Liver (tissue), 8 donors: ENCODE measurements at regions not wholly inside any gene's neighbourhood (a gene's known extent, or its start where the extent isn't known, plus 50 kb on each side); places are given as distances from the start of the nearest gene placed in this dataset.

Source experiments
- DNase-seq: peaks from one replicate; pipeline ENCODE4 v3.0.0-alpha.2; 2017; ENCODE audit warnings: low spot score
- H3K27ac ChIP-seq, 2 donors: one replicate each; pipeline ENCODE4 v1.7.0; 2013; ENCODE audit warnings: inconsistent platforms in 2 of 2, low read length in 2 of 2, control low read depth in 1 of 2, low read depth in 1 of 2, mild to moderate bottlenecking in 1 of 2
- H3K27me3 ChIP-seq, 4 donors: one replicate each; pipeline versions ENCODE4 v1.6.1 to v1.7.0; 2013; ENCODE audit warnings: low read length in 3 of 4, inconsistent platforms in 1 of 4, mild to moderate bottlenecking in 1 of 4, moderate library complexity in 1 of 4; ENCODE audit not compliant: control insufficient read depth in 4 of 4, insufficient read depth in 4 of 4
- H3K36me3 ChIP-seq, 4 donors: one replicate each; pipeline versions ENCODE4 v1.6.1 to v1.7.0; 2013; ENCODE audit warnings: low read length in 3 of 4, mild to moderate bottlenecking in 3 of 4, low read depth in 1 of 4, moderate library complexity in 1 of 4; ENCODE audit not compliant: control insufficient read depth in 4 of 4, insufficient read depth in 3 of 4
- H3K4me1 ChIP-seq, 4 donors: one replicate each; pipeline versions ENCODE4 v1.6.1 to v1.7.0; 2013; ENCODE audit warnings: low read length in 3 of 4, mild to moderate bottlenecking in 3 of 4, moderate library complexity in 1 of 4; ENCODE audit not compliant: control insufficient read depth in 4 of 4, insufficient read depth in 4 of 4
- H3K4me3 ChIP-seq, 3 donors: one replicate each; pipeline versions ENCODE4 v1.6.1 to v1.7.0; 2013; ENCODE audit warnings: low read length in 3 of 3, control low read depth in 1 of 3, low read depth in 1 of 3, mild to moderate bottlenecking in 1 of 3
- H3K9ac ChIP-seq, 2 donors: one replicate each; pipeline ENCODE4 v1.7.0; 2013; ENCODE audit warnings: low read length in 2 of 2, mild to moderate bottlenecking in 2 of 2, moderate library complexity in 2 of 2, control low read depth in 1 of 2, low read depth in 1 of 2
- H3K9me3 ChIP-seq, 4 donors: one replicate each; pipeline versions ENCODE4 v1.6.1 to v1.7.0; 2013; ENCODE audit warnings: low read length in 3 of 4; ENCODE audit not compliant: control insufficient read depth in 4 of 4
- ATF3 ChIP-seq: IDR thresholded peaks from 2 replicates; pipeline ENCODE4 v1.6.1; 2016; ENCODE audit warnings: antibody characterized with exemption
- EGR1 ChIP-seq, 2 donors: IDR thresholded peaks; 2 replicates each; pipeline ENCODE4 v1.6.1; 2016 to 2018; ENCODE audit warnings: antibody characterized with exemption in 2 of 2, low read depth in 2 of 2
- FOXA1 ChIP-seq: IDR thresholded peaks from 2 replicates; pipeline ENCODE4 v1.6.1; 2016; ENCODE audit warnings: antibody characterized with exemption
- FOXA2 ChIP-seq: IDR thresholded peaks from 2 replicates; pipeline ENCODE4 v1.6.1; 2016; ENCODE audit warnings: antibody characterized with exemption
- GABPA ChIP-seq, 2 donors: IDR thresholded peaks in 1 of 2; conservative IDR thresholded peaks in 1 of 2; 2 replicates each; pipeline ENCODE4 v1.6.1; 2016; ENCODE audit warnings: antibody characterized with exemption in 2 of 2, mild to moderate bottlenecking in 1 of 2, moderate library complexity in 1 of 2
- HNF4A ChIP-seq, 2 donors: conservative IDR thresholded peaks; 2 replicates each; pipeline ENCODE4 v1.6.1; 2016; ENCODE audit warnings: antibody characterized with exemption in 2 of 2, mild to moderate bottlenecking in 2 of 2
- HNF4G ChIP-seq: IDR thresholded peaks from 2 replicates; pipeline ENCODE4 v1.6.1; 2016; ENCODE audit warnings: antibody characterized with exemption
- JUND ChIP-seq, 2 donors: IDR thresholded peaks; 2 replicates each; pipeline ENCODE4 v1.6.1; 2016; ENCODE audit warnings: antibody characterized with exemption in 2 of 2
- MAX ChIP-seq: IDR thresholded peaks from 2 replicates; pipeline ENCODE4 v1.6.1; 2016; ENCODE audit warnings: antibody characterized with exemption
- NR2F2 ChIP-seq: IDR thresholded peaks from 2 replicates; pipeline ENCODE4 v1.6.1; 2016; ENCODE audit warnings: antibody characterized with exemption
- RAD21 ChIP-seq, 2 donors: IDR thresholded peaks; 2 replicates each; pipeline ENCODE4 v1.6.1; 2016; ENCODE audit warnings: antibody characterized with exemption in 2 of 2, mild to moderate bottlenecking in 2 of 2
- REST ChIP-seq: IDR thresholded peaks from 2 replicates; pipeline ENCODE4 v1.6.1; 2016; ENCODE audit warnings: antibody characterized with exemption, mild to moderate bottlenecking
- RXRA ChIP-seq, 2 donors: IDR thresholded peaks; 2 replicates each; pipeline ENCODE4 v1.6.1; 2017 to 2018; ENCODE audit warnings: antibody characterized with exemption in 2 of 2, mild to moderate bottlenecking in 1 of 2
- SP1 ChIP-seq: IDR thresholded peaks from 2 replicates; pipeline ENCODE4 v1.6.1; 2018; ENCODE audit warnings: antibody characterized with exemption, mild to moderate bottlenecking
- TAF1 ChIP-seq: conservative IDR thresholded peaks from 2 replicates; pipeline ENCODE4 v1.6.1; 2016; ENCODE audit warnings: antibody characterized with exemption, mild to moderate bottlenecking
- YY1 ChIP-seq: IDR thresholded peaks from 2 replicates; pipeline ENCODE4 v1.6.1; 2016; ENCODE audit warnings: antibody characterized with exemption, mild to moderate bottlenecking
- WGBS: extraction: QIAGEN DNeasy Blood & Tissue Kit; methylation state at CpG from one replicate; pipeline ENCODE4 v1.1.7; 2013; 5-methylcytosine and 5-hydroxymethylcytosine counted together
- TF ChIP-seq, protein P1 (sequence below): fragments of 150-350 bp; IDR thresholded peaks from 2 replicates; pipeline ENCODE4 v1.5.1; 2017; ENCODE audit warnings: improper control_type of control experiment, low read depth, low read length; ENCODE audit not compliant: missing input control
- TF ChIP-seq, protein P2 (sequence below): IDR thresholded peaks from 2 replicates; pipeline ENCODE4 v1.6.1; 2016; ENCODE audit warnings: antibody characterized with exemption
- donor health status: healthy.
- donor health status: healthy.
- donor health status: healthy.
- donor health status: healthy.
- donor health status: healthy.

DNA sequence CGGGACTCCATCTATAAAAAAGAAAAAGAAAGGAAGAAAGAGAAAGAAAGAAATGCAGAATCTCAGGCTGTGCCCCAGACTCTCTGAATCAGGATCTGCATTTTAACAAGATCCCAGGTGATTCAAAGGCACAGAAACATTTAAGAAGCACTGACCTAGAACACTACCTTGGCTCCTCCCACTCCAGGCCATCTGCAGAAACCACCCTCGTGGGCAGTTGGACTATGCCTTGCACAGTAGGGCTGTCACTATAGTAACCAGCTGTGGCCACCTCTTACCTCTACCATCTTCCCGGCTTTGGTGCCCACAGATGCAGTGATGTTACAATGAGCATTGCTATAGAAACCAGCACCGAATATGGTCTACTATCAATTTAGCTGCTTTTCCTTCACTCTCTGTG is 110.9 kb upstream of the PWP1 start:
- Histone ChIP-seq H3K9ac (no peak overlapping the region), H3K9me3 (no peaks in the 10 kb centered on the region), H3K4me1 (no peaks in the 10 kb centered on the region), H3K4me3 (no peak overlapping the region), H3K27ac (no peak overlapping the region), H3K36me3 (no peaks in the 10 kb centered on the region), H3K27me3 (no peaks in the 10 kb centered on the region)
- no peak for DNase-seq
- TF ChIP-seq RXRA (IDR thresholded peaks at IDR 0.05) (no peak), ATF3 (no peak), RAD21 (IDR thresholded peaks at IDR 0.05) (no peak), YY1 (no peak), HNF4G (no peak), SP1 (no peak), TAF1 (no peak), GABPA (IDR thresholded peaks at IDR 0.05 in 1 of 2, conservative IDR thresholded peaks at IDR 0.05 in 1 of 2) (no peak), NR2F2 (no peak), FOXA2 (no peak), MAX (no peak), HNF4A (conservative IDR thresholded peaks at IDR 0.05) (no peak), JUND (IDR thresholded peaks at IDR 0.05) (no peak), REST (no peak), EGR1 (IDR thresholded peaks at IDR 0.05; ENCODE audit: low read depth in 2 of 2) (no peak)
- TF ChIP-seq, protein P1, sequence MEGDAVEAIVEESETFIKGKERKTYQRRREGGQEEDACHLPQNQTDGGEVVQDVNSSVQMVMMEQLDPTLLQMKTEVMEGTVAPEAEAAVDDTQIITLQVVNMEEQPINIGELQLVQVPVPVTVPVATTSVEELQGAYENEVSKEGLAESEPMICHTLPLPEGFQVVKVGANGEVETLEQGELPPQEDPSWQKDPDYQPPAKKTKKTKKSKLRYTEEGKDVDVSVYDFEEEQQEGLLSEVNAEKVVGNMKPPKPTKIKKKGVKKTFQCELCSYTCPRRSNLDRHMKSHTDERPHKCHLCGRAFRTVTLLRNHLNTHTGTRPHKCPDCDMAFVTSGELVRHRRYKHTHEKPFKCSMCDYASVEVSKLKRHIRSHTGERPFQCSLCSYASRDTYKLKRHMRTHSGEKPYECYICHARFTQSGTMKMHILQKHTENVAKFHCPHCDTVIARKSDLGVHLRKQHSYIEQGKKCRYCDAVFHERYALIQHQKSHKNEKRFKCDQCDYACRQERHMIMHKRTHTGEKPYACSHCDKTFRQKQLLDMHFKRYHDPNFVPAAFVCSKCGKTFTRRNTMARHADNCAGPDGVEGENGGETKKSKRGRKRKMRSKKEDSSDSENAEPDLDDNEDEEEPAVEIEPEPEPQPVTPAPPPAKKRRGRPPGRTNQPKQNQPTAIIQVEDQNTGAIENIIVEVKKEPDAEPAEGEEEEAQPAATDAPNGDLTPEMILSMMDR: no peak
- 82% methylated on average over 4 of the region's 4 CpGs for WGBS

GRCh38 chr12:107580750-107581618 is 104.6 kb upstream of the PWP1 start:
- Histone ChIP-seq H3K9ac (no peak overlapping the region), H3K27me3 (peaks cover 0 to 3% (median 2%) of the 10 kb centered on the region in 4 donors), H3K4me1 (peaks cover 0 to 3% (median 0%) of the 10 kb centered on the region in 4 donors), H3K36me3 (no peaks in the 10 kb centered on the region), H3K27ac (no peak overlapping the region), H3K9me3 (no peaks in the 10 kb centered on the region), H3K4me3 (peak overlapping the region in 1 of 3 donors; percentile 16)
- 25% methylated on average over 66 of the region's 66 CpGs for WGBS
- no peak for TF ChIP-seq GABPA (IDR thresholded peaks at IDR 0.05 in 1 of 2, conservative IDR thresholded peaks at IDR 0.05 in 1 of 2)
- TF ChIP-seq FOXA1: no peak
- TF ChIP-seq RXRA (IDR thresholded peaks at IDR 0.05): no peak
- TF ChIP-seq HNF4G: no peak
- TF ChIP-seq ATF3: no peak
- TF ChIP-seq HNF4A (conservative IDR thresholded peaks at IDR 0.05): no peak
- TF ChIP-seq, protein P2, sequence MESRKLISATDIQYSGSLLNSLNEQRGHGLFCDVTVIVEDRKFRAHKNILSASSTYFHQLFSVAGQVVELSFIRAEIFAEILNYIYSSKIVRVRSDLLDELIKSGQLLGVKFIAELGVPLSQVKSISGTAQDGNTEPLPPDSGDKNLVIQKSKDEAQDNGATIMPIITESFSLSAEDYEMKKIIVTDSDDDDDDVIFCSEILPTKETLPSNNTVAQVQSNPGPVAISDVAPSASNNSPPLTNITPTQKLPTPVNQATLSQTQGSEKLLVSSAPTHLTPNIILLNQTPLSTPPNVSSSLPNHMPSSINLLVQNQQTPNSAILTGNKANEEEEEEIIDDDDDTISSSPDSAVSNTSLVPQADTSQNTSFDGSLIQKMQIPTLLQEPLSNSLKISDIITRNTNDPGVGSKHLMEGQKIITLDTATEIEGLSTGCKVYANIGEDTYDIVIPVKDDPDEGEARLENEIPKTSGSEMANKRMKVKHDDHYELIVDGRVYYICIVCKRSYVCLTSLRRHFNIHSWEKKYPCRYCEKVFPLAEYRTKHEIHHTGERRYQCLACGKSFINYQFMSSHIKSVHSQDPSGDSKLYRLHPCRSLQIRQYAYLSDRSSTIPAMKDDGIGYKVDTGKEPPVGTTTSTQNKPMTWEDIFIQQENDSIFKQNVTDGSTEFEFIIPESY: no peak
- TF ChIP-seq REST: no peak
- no peak for TF ChIP-seq EGR1 (IDR thresholded peaks at IDR 0.05; ENCODE audit: low read depth in 2 of 2)
- TF ChIP-seq TAF1: no peak
- no peak for DNase-seq
